Epithelial cell of esophagus (primary cell): ENCODE measurements at regions not wholly inside any gene's neighbourhood (a gene's known extent, or its start where the extent isn't known, plus 50 kb on each side); places are given as distances from the start of the nearest gene placed in this dataset.

ENCODE experiments used
- DNase-seq: peaks from one replicate; pipeline ENCODE4 v3.0.0; 2010; ENCODE audit warnings: low read depth
- H3K4me3 ChIP-seq: 2 replicates; pipeline ENCODE4 v1.5.1; 2011; ENCODE audit warnings: mild to moderate bottlenecking, low read length, control low read depth
- TF ChIP-seq, protein P1 (sequence below): IDR thresholded peaks from 2 replicates; pipeline ENCODE4 v1.5.1; 2011; ENCODE audit warnings: low read depth, mild to moderate bottlenecking, low read length, control low read depth, inconsistent platforms; ENCODE audit not compliant: insufficient read depth; ENCODE audit errors: missing control alignments

DNA sequence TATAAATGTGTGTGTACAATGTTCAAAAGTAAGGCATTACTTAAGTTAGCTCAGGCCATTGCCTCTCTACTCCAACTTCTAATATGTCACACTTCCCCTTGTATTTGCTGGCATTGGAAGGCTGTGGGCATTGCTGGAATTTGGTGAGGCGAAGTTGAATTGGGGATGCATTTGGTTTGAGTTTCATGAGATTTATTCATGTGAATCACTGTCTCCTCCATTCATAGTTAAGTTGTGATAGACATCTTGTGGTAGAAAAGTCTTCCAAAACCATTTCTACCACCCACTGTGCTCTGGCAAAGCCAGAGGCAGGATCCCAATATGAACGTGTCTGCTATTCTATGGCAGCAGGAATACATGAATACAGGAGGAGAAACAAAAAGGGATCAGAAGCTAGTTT lies 397.8 kb upstream of the USP24 start:
- H3K4me3 ChIP-seq: no peak overlapping the region
- TF ChIP-seq, protein P1, sequence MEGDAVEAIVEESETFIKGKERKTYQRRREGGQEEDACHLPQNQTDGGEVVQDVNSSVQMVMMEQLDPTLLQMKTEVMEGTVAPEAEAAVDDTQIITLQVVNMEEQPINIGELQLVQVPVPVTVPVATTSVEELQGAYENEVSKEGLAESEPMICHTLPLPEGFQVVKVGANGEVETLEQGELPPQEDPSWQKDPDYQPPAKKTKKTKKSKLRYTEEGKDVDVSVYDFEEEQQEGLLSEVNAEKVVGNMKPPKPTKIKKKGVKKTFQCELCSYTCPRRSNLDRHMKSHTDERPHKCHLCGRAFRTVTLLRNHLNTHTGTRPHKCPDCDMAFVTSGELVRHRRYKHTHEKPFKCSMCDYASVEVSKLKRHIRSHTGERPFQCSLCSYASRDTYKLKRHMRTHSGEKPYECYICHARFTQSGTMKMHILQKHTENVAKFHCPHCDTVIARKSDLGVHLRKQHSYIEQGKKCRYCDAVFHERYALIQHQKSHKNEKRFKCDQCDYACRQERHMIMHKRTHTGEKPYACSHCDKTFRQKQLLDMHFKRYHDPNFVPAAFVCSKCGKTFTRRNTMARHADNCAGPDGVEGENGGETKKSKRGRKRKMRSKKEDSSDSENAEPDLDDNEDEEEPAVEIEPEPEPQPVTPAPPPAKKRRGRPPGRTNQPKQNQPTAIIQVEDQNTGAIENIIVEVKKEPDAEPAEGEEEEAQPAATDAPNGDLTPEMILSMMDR: no peak
- no peak for DNase-seq

DNA sequence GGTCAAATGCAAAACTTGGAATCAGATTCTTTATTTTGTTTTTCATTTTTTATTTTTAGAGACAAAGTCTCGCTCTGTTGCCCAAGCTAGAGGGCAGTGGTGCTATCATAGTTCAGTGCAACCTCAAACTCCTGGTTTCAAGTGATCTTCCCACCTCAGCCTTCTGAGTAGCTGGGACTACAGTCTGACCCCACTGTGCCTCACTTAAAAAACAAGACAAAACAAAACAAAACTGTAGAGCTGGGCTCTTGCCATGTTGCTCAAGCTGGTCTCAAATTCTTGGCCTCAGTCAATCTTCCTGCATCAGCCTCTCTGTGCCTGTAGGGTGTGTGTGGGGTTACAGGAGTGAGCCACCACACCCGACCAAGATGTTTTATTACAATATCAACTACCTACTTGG lies 396.0 kb upstream of the USP24 start:
- TF ChIP-seq, protein P1: no peak
- no peak overlapping the region for H3K4me3 ChIP-seq
- no peak for DNase-seq

DNA sequence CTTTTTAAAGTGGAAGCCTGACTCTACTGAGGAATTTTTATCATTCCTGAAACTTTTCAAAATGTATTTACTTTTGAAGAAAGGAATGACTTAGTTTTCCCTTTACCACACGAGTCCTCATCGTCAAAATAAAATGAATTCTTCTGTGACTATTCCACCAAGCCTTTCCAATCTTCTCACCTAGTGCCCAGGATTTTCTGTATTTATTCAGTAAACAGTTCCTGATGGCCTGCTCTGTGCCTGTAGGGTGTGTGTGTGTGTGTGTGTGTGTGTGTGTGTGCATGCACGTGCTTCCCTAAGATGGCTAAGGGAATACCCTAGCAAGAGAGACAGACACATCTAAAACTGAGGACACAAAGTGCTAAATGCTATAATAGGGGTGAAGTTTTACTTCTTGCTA lies 395.0 kb upstream of the USP24 start:
- no peak for DNase-seq
- no peak overlapping the region for H3K4me3 ChIP-seq
- TF ChIP-seq, protein P1: no peak

DNA sequence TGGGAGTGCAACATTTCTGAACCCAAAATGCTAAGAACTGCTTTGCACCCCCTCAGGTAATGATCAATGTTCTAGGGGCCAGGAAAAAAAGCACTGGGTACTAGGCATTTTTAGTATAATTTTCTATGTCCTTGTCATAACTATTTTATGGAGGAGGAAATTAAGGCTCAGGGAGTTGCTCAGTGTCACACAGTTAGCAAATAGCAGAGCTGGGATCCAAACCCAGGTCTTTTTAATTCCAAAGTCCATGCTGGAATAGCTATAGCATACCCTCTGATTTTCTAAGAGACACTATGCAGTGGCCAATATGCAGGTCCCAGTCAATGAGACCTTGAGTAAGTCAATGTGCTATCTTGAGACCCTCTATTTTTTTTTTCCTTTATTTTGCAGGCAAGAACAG lies 394.5 kb upstream of the USP24 start:
- H3K4me3 ChIP-seq: no peak overlapping the region
- no peak for DNase-seq
- TF ChIP-seq, protein P1: no peak

DNA sequence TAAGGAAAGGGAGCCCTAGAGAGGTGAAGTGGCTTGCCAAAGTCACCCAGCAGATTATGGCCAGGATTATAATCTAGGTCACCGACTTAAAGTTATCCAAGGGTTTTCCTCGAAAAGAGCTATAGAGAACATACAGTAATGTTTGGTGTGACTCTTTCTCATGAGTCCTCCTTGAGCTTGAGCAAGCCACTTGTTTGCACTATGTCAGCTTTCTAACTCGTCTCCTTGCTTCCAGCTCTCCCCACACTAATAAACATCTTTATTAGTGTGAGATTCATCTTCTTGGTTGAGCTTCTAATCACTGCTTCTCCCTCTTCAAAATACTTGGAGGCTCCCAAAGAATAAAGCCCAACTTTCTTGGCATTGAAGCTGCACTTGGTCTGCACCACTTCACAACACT lies 390.0 kb upstream of the USP24 start:
- TF ChIP-seq, protein P1: no peak
- no peak for DNase-seq

DNA sequence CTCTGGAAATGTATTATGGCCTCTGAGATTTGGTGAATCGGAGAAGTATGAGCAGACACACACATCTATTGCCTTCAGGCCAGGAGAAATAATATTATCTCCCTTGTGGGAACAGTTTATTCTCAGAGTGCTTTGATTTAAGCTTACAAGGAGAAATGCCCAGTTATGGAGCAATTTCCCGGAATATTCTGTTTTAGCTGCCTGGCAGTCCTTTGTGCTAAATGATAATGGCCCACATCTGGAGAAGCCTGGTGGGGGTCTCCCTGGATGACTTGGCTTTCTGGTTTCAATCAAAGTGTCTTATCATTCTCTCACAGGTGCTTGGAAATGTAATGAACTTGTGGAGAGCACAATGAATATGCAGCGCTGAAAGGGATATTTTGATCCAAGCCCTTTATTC lies 389.6 kb upstream of the USP24 start:
- TF ChIP-seq, protein P1: no peak
- DNase-seq: no peak
- H3K4me3 ChIP-seq: no peak overlapping the region

More for the DNA sequence above, 390.0 kb upstream of the USP24 start:
- no peak overlapping the region for H3K4me3 ChIP-seq

DNA sequence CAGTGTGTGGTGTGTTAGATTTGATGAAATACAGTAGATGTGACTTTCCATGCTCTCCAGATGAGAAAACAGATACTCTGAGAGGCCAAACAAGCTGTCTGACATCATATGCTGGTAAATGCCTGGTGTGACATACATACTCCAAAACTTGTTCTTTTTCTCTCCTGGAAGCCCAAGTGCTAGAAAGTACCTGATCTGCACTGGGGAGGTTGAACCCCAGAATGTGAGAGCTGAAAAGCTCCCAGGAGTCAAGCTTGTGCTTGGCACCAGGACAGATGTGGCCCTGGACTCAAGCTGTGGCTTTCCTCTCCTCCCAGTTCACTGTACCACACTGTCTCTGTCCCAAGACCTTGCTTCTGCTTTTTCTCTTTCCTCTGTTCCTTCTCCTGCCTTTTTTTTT lies 389.0 kb upstream of the USP24 start:
- DNase-seq: no peak

More for the DNA sequence above, 389.0 kb upstream of the USP24 start:
- no peak overlapping the region for H3K4me3 ChIP-seq
- TF ChIP-seq, protein P1: no peak
